Retinal pigment epithelial cell (primary cell): ENCODE measurements at regions not wholly inside any gene's neighbourhood (a gene's known extent, or its start where the extent isn't known, plus 50 kb on each side); places are given as distances from the start of the nearest gene placed in this dataset.
A peak's percentile ranks its signal among the peaks of the same experiment; 100 is the strongest.

Experiments
- DNase-seq: peaks from one replicate; pipeline ENCODE4 v3.0.0-alpha.2; 2010; ENCODE audit warnings: low read depth
- H3K4me3 ChIP-seq: 2 replicates; pipeline ENCODE4 v1.5.1; 2011; ENCODE audit warnings: mild to moderate bottlenecking, low read length, control low read depth, moderate library complexity
- TF ChIP-seq, protein P1 (sequence below): conservative IDR thresholded peaks from 2 replicates; pipeline ENCODE4 v1.5.1; 2011; ENCODE audit warnings: low read depth, low read length, control low read depth, inconsistent platforms

DNA sequence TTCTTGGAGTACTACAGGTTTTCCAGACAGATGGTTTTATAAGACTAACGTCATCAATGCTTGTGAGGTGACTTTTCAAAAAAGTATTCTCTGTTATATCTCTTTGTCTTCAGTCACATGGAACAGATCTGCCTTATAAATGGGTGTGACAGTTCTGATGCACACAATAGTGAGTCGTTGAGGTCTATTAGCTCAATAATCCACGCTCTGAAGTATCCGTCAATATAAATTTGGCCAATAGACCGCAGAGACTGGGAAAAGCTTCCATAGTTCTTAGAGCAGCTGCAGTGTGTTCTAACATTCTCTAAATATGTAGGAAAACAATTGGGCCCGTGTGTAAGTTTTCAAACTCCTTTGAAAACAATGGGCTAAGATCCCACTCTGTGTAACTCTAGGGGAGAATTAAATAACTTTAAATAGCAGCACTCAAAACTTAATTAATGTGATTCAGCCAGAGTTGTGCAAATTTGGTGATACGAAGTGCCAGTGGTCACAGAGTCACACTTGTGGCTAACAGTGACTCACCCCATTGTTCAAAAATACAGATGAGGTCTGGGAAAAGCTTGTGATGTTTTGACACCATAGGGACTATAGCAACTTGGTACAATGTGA, 316.0 kb downstream of the LMO4 start:
- TF ChIP-seq, protein P1, sequence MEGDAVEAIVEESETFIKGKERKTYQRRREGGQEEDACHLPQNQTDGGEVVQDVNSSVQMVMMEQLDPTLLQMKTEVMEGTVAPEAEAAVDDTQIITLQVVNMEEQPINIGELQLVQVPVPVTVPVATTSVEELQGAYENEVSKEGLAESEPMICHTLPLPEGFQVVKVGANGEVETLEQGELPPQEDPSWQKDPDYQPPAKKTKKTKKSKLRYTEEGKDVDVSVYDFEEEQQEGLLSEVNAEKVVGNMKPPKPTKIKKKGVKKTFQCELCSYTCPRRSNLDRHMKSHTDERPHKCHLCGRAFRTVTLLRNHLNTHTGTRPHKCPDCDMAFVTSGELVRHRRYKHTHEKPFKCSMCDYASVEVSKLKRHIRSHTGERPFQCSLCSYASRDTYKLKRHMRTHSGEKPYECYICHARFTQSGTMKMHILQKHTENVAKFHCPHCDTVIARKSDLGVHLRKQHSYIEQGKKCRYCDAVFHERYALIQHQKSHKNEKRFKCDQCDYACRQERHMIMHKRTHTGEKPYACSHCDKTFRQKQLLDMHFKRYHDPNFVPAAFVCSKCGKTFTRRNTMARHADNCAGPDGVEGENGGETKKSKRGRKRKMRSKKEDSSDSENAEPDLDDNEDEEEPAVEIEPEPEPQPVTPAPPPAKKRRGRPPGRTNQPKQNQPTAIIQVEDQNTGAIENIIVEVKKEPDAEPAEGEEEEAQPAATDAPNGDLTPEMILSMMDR: no peak
- DNase-seq: peak; percentile 71
- H3K4me3 ChIP-seq: no peak overlapping the region

DNA sequence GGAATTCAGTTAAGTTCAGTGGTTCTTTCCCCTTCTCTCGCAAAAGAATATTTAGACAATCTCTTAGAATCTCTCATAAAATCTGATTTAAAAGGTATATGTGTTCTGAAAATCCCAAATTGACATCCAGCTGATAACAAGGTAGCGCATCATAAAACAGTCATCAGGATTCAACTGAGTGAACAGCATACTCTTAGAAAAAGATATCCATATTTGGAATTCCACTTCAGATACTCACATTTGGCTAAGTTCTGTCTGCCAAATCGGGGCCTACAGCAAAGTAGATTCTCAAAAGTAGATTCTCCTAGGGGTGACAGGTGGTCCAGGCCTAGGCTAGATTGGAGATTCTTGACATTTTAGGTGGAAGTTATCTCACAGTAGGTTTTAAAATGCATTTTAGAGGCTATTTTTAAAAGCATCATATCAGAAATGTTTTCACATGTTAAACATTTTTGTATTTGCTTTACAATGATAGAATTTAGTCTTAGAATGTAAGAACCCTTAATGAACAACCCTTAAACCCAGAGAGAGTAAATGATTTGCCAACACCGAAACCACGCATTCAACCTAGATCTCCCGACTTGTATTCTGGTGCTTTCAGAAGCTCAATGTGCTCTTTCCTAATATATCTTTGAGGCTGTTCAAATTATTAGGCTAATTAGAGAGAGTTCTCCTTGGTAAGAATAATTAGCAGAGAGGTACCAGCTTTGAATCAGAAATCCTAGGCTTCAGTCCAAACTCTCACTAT, 318.9 kb downstream of the LMO4 start:
- no peak overlapping the region for H3K4me3 ChIP-seq
- DNase-seq: no peak
- TF ChIP-seq, protein P1: no peak

DNA sequence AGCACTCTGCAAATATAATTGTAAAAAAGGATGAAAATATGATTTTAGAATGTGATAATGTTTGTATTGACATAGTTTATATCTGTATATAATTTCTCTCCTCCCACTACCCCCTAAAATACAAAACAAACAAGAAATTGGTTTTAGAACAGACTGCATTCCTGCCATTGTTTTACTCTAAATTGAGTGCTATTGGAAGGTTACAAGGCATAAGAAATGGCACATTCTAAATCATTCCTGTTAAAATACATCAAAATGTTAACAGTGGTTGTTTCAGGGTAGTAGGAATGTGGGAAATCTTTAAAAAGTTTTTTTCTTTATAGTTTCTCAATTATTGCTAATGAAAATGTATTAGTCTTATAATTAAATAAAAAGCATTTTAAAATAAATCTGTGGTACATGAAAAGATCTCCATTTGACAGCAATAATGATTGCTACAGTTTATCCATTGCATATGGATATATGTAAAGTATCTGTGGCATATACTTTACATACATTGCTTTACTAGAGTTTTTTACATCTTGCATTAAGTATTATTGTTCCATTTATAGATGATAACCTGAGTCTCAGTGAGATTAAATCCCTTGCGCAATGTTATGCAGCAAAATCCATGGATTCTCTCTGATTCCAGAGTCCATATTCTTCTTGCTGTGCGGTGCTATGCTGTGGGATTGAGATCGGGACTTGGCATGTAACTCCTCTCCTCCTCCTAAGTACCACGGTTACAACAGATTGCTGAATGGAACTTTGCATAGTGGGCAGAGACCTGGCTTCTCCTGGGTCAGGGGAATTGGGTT, 319.8 kb downstream of the LMO4 start:
- TF ChIP-seq, protein P1: no peak
- DNase-seq: no peak

DNA sequence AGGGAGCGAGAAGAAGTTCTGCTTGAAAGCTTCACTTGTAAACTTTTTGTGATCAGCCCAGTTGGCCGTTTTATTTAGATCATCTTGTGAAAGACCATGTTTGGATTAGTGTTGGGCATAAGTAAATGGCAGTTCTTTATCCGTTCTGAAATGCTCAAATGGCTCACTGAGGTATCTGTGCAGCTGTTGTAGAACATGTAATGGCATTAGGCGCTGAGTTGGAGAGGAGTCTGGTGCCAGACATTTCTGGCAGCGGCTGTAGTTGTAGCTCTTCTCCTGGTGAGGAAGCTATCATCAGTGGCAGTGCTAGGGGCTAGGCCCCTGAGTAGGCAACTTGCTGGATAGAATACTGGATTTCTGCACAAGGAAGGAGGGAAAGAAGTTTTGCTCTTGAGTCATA, 321.6 kb downstream of the LMO4 start:
- DNase-seq: no peak
- TF ChIP-seq, protein P1: no peak
- no peak overlapping the region for H3K4me3 ChIP-seq

More for the DNA sequence above, 319.8 kb downstream of the LMO4 start:
- H3K4me3 ChIP-seq: no peak overlapping the region

DNA sequence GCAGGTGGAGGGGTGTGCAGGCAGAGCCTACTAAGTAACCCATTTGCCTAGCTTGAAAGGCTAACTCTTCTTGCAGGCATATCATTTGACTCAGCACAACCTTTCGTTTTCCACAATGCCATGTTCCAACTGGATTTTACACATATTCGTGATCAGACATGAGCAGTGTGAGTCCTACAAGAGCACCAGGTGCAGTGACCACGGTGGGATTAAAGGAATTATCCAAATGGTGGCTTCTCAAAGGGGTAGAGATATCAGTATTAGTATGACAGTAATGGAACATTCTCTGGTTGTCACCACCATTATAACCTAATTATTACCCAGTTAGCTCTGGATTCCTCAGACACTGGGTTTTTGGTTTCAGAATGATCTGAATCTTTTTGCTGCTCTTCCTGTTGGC, 323.5 kb downstream of the LMO4 start:
- H3K4me3 ChIP-seq: no peak overlapping the region
- TF ChIP-seq, protein P1: no peak
- no peak for DNase-seq

DNA sequence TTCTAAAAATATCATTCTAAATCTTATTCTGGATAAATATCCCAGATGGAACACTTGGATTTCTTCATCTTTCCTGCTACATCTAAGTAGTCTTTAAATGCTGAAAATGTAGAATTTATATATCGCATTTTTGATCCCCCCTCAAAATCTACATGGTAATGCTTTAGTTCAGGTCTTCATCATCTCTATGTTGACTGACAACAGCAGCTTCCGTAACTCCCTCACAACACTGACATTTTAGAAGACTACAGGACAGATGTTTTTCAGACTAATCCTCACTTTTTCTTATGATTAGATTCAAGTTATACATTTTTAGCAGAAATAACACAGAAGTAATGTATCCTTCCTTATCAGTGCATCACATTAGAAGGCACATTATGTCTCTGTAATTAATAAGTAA, 336.5 kb downstream of the LMO4 start:
- TF ChIP-seq, protein P1: no peak
- no peak for DNase-seq
- no peak overlapping the region for H3K4me3 ChIP-seq
